Ishikawa (cell line): ENCODE measurements at regions not wholly inside any gene's neighbourhood (a gene's known extent, or its start where the extent isn't known, plus 50 kb on each side); places are given as distances from the start of the nearest gene placed in this dataset.

Experiments used
- CEBPB ChIP-seq: IDR thresholded peaks from 2 replicates; pipeline ENCODE4 v1.6.1; 2012
- CREB1 ChIP-seq: IDR thresholded peaks from 2 replicates; pipeline ENCODE4 v1.6.1; 2012; ENCODE audit warnings: low read depth
- EGR1 ChIP-seq: IDR thresholded peaks from 2 replicates; pipeline ENCODE4 v1.6.1; 2012
- EP300 ChIP-seq: IDR thresholded peaks from 2 replicates; pipeline ENCODE4 v1.6.1; 2012; ENCODE audit warnings: borderline replicate concordance
- FOXM1 ChIP-seq: IDR thresholded peaks from 2 replicates; pipeline ENCODE4 v1.6.1; 2012; ENCODE audit warnings: low read depth, borderline replicate concordance
- NFIC ChIP-seq: IDR thresholded peaks from 2 replicates; pipeline ENCODE4 v1.6.1; 2012
- RAD21 ChIP-seq: IDR thresholded peaks from 2 replicates; pipeline ENCODE4 v1.6.1; 2012; ENCODE audit warnings: low read depth
- TAF1 ChIP-seq: IDR thresholded peaks from 2 replicates; pipeline ENCODE4 v1.6.1; 2012; ENCODE audit warnings: low read depth, mild to moderate bottlenecking
- TCF12 ChIP-seq: IDR thresholded peaks from 2 replicates; pipeline ENCODE4 v1.6.1; 2012; ENCODE audit warnings: low read depth
- TEAD4 ChIP-seq: IDR thresholded peaks from 2 replicates; pipeline ENCODE4 v1.6.1; 2012
- YY1 ChIP-seq: IDR thresholded peaks from 2 replicates; pipeline ENCODE4 v1.6.1; 2012; ENCODE audit warnings: low read depth
- ZBTB7A ChIP-seq: IDR thresholded peaks from 2 replicates; pipeline ENCODE4 v1.6.1; 2012; ENCODE audit warnings: low read depth
- TF ChIP-seq, protein P1 (sequence below): IDR thresholded peaks from 2 replicates; pipeline ENCODE4 v1.6.1; 2012
- TF ChIP-seq, protein P2 (sequence below): IDR thresholded peaks from 2 replicates; pipeline ENCODE4 v1.6.1; 2012; ENCODE audit warnings: low read depth, mild to moderate bottlenecking
- TF ChIP-seq, protein P3 (sequence below): IDR thresholded peaks from 2 replicates; pipeline ENCODE4 v1.6.1; 2012

DNA sequence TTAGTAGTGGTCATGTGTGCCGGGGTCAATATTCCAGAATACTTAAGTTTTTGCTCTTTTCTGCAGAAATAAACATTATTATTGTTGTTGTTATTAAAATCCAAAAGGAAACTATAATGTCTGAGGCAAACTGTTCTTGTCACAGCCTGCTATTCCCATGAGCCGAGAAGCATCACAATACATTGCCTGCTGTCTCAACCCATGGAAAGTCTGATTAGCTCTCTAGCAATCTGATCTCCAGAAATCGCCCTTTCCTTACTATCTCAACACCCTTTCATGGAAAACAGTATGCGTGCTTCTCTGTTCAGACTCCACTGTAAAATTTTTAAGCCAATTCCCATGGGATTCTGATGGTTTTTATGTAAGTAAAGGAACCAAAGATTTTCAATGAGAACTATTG is 811.0 kb downstream of the TUSC7 start:
- TF ChIP-seq, protein P1, sequence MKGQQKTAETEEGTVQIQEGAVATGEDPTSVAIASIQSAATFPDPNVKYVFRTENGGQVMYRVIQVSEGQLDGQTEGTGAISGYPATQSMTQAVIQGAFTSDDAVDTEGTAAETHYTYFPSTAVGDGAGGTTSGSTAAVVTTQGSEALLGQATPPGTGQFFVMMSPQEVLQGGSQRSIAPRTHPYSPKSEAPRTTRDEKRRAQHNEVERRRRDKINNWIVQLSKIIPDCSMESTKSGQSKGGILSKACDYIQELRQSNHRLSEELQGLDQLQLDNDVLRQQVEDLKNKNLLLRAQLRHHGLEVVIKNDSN, result no peak
- TF ChIP-seq CEBPB (no peak), RAD21 (no peak), ZBTB7A (no peak), TCF12 (no peak), NFIC (no peak), EGR1 (no peak), FOXM1 (no peak), TAF1 (no peak), YY1 (no peak), EP300 (no peak), CREB1 (no peak), TEAD4 (no peak)
- TF ChIP-seq, protein P2, sequence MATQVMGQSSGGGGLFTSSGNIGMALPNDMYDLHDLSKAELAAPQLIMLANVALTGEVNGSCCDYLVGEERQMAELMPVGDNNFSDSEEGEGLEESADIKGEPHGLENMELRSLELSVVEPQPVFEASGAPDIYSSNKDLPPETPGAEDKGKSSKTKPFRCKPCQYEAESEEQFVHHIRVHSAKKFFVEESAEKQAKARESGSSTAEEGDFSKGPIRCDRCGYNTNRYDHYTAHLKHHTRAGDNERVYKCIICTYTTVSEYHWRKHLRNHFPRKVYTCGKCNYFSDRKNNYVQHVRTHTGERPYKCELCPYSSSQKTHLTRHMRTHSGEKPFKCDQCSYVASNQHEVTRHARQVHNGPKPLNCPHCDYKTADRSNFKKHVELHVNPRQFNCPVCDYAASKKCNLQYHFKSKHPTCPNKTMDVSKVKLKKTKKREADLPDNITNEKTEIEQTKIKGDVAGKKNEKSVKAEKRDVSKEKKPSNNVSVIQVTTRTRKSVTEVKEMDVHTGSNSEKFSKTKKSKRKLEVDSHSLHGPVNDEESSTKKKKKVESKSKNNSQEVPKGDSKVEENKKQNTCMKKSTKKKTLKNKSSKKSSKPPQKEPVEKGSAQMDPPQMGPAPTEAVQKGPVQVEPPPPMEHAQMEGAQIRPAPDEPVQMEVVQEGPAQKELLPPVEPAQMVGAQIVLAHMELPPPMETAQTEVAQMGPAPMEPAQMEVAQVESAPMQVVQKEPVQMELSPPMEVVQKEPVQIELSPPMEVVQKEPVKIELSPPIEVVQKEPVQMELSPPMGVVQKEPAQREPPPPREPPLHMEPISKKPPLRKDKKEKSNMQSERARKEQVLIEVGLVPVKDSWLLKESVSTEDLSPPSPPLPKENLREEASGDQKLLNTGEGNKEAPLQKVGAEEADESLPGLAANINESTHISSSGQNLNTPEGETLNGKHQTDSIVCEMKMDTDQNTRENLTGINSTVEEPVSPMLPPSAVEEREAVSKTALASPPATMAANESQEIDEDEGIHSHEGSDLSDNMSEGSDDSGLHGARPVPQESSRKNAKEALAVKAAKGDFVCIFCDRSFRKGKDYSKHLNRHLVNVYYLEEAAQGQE, result no peak
- TF ChIP-seq, protein P3, sequence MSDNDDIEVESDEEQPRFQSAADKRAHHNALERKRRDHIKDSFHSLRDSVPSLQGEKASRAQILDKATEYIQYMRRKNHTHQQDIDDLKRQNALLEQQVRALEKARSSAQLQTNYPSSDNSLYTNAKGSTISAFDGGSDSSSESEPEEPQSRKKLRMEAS, result no peak

DNA sequence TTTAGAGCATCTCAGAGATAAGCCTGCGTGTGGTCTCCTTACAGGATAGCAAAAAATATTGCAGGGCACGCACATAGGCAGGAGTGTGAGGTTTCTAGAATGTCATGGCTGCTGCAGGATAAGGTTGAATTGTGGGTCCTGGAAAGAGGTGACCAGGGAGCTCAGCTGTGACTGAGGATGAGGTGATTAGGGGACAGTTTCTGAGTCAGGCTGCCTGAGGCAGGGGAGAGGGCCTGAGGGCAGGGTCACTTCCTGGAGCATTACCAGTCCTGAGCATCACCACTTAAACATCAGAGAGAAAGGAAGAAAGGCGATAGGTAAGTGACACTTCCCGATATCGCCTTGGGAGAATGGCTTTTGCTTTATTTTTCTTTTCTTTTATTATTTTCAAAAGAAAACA is 813.8 kb downstream of the TUSC7 start:
- TF ChIP-seq TAF1 (no peak), RAD21 (no peak)
- TF ChIP-seq, protein P1, result no peak

DNA sequence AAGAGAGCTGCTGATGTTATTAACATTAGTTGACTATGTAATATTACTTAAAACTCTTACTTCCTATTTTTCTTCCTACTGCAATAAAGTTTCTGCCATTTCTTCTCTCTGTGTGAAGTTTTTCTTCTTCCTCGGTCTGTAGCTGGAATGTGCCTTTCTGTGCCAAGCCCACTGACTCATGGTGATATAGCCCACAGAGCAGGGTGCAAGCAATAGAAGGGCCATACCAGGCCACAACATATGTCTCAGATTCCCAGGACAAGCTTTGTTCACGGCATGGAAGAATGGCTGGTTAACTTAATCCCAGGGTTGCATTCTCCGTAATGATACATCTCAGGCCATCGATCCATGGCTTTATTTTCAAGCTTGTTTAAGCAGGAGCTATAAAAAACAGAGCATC is 815.3 kb downstream of the TUSC7 start:
- TF ChIP-seq CREB1 (no peak), TEAD4 (peak; percentile 57; the same call in 1 of the 2 replicates), EP300 (peak; percentile 34; the same call in 1 of the 2 replicates)

DNA sequence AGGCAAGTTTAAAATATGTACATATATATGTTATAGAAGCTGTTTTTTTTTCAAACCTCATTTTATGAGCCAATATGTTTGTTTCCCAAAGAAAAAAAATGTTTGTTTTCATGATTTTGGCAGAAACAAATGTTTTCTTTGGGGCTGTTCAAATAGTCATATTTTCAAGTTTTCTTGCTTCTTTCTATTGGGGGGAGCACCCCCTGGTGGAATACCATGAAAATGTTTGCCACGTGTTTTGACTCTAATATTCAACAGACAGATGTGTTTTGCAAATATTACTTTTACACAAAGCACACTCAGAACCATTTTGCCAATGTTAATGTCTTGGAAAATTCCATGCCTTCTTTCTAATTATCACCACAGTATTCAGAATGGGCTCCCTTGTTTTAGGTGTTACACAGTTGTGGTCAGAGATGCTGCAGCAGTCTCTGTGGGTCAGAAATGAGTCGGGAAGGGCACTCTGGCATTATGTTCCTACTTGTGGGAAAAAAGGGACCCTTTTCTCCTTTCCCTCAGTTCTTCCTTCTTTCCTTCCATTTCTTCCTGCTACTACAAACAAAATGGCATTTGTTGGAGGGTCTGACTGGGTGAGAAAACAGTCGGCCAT is 817.0 kb downstream of the TUSC7 start:
- TF ChIP-seq RAD21 (peak; percentile 68), TEAD4 (no peak), FOXM1 (no peak), TAF1 (no peak)
- TF ChIP-seq, protein P3, result no peak
- TF ChIP-seq, protein P1, result no peak

DNA sequence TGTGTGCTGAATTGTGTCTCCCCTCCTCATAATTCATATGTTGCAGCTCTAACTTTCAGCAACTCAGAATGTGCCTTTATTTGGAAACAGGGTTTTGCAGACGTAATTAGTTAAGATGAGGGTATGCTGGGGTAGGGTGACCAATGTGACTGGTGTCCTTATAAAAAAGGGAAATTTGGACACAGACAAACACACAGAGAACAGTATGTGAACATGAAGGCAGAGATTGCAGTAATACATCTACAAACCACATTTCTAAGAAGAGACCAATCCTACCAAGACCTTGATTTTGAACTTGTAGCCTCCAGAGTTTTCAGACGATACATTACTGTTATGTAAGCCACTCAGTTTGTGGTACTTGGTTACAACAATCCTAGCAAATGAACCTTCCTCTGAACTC is 817.8 kb downstream of the TUSC7 start:
- no peak for TF ChIP-seq EP300
- TF ChIP-seq NFIC, result no peak

DNA sequence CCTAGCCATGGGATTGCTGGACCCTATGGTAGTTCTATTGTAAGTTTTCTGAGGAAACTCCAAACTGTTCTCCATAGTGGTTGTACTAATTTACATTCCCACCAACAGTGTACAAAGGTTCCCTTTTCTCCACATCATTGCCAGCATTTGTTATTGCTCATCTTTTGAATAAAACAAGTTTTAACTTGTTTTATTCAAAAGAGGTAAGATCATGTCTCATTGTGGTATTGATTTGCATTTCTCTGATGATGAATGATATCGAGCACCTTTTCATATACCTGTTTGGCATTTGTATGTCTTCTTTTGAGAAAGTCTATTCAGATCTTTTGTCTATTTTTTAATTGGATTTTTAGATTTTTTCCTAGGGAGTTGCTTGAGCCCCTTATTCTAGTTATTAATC is 819.1 kb downstream of the TUSC7 start:
- TF ChIP-seq TCF12, result no peak
- TF ChIP-seq, protein P2, result no peak
- TF ChIP-seq, protein P1, result no peak
- TF ChIP-seq EP300, result no peak
- TF ChIP-seq FOXM1, result no peak
- TF ChIP-seq TEAD4, result no peak
- no peak for TF ChIP-seq EGR1
- TF ChIP-seq CEBPB, result no peak
- TF ChIP-seq CREB1, result no peak
- TF ChIP-seq, protein P3, result no peak
- TF ChIP-seq ZBTB7A, result no peak
- TF ChIP-seq RAD21, result no peak
- no peak for TF ChIP-seq NFIC
- no peak for TF ChIP-seq TAF1
